Tibial nerve (tissue), 4 donors: ENCODE measurements at regions not wholly inside any gene's neighbourhood (a gene's known extent, or its start where the extent isn't known, plus 50 kb on each side); places are given as distances from the start of the nearest gene placed in this dataset.

Source experiments
- CTCF ChIP-seq, 5 experiments: fragments of 200-600 bp in 3 of 5; fragments of 450-650 bp in 2 of 5; sonication (generic) in 3 of 5; IDR thresholded peaks; one replicate each; pipeline ENCODE4 v1.5.1; 2016 to 2019; ENCODE audit warnings: antibody characterized with exemption in 5 of 5, mild to moderate bottlenecking in 3 of 5, moderate library complexity in 2 of 5
- EP300 ChIP-seq, 2 donors: sonication (generic); formaldehyde crosslinking; IDR thresholded peaks; one replicate each; pipeline ENCODE4 v1.6.1; 2017; ENCODE audit warnings: antibody characterized with exemption in 2 of 2, mild to moderate bottlenecking in 1 of 2
- POLR2A ChIP-seq, 2 donors: fragments of 450-650 bp; IDR thresholded peaks; one replicate each; pipeline ENCODE4 v1.6.1; 2017; ENCODE audit warnings: antibody characterized with exemption in 2 of 2, mild to moderate bottlenecking in 2 of 2, moderate library complexity in 2 of 2

- TF ChIP-seq POLR2A (IDR thresholded peaks at IDR 0.05) (no peak), EP300 (IDR thresholded peaks at IDR 0.05) (no peak), CTCF (IDR thresholded peaks at IDR 0.05) (no peak)
These were observed 111.9 kb upstream of the HTR1E start for GRCh38 chr6:86825436-86825835.
